OCI-LY7 (cell line): ENCODE measurements at regions not wholly inside any gene's neighbourhood (a gene's known extent, or its start where the extent isn't known, plus 50 kb on each side); places are given as distances from the start of the nearest gene placed in this dataset.
"Not testable (repeated sequence)": the region's sequence is repeated elsewhere in the genome, so short reads cannot be mapped to it uniquely, and the experiment has no call there.

Experiments used
- BruUV-seq: library from RNA; stranded (reverse); fragments of 400-500 nt; replicated peaks from 2 replicates; lab custom pipeline; 2021; lab: Mats Ljungman, UMichigan
- CTCF ChIA-PET: fragments of 300-600 bp; sonication (Branson Sonifier 250); formaldehyde crosslinking; loops from one replicate; lab custom pipeline; 2022; ENCODE audit warnings: antibody characterized with exemption; ENCODE audit not compliant: unreplicated experiment; lab: Charles Lee
- POLR2A ChIA-PET: fragments of 300-600 bp; sonication (Branson Sonifier 250); formaldehyde crosslinking; loops from one replicate; lab custom pipeline; 2022; ENCODE audit warnings: antibody characterized with exemption; lab: Charles Lee
- DNase-seq: peaks from one replicate; pipeline ENCODE4 v3.0.0-alpha.2; 2015; ENCODE audit warnings: low spot score
- H2AFZ ChIP-seq: fragments of 200-600 bp; sonication (generic), shearing (Covaris generic); 2 replicates; pipeline ENCODE4 v1.6.1; 2014; ENCODE audit warnings: mild to moderate bottlenecking, antibody characterized with exemption, low read length, moderate library complexity
- H3K27ac ChIP-seq: fragments of 200-600 bp; sonication (generic); 2 replicates; pipeline ENCODE4 v1.5.1; 2014; ENCODE audit warnings: mixed run types, low read depth, mild to moderate bottlenecking, moderate library complexity, low read length, inconsistent platforms; ENCODE audit not compliant: poor library complexity, severe bottlenecking
- H3K36me3 ChIP-seq: fragments of 200-600 bp; sonication (generic); 2 replicates; pipeline ENCODE4 v1.6.1; 2014; ENCODE audit warnings: mild to moderate bottlenecking, antibody characterized with exemption, low read length, moderate library complexity, mixed read lengths; ENCODE audit not compliant: insufficient read depth
- H3K4me1 ChIP-seq: fragments of 200-600 bp; sonication (generic); 2 replicates; pipeline ENCODE4 v1.5.1; 2014; ENCODE audit warnings: mild to moderate bottlenecking, low read length; ENCODE audit not compliant: insufficient read depth, poor library complexity, severe bottlenecking
- H3K4me2 ChIP-seq: fragments of 200-600 bp; sonication (generic); 2 replicates; pipeline ENCODE4 v1.6.1; 2014; ENCODE audit warnings: mild to moderate bottlenecking, low read length
- H3K4me3 ChIP-seq: fragments of 200-600 bp; sonication (generic); 2 replicates; pipeline ENCODE4 v1.5.1; 2014; ENCODE audit warnings: mild to moderate bottlenecking, low read depth, low read length; ENCODE audit not compliant: poor library complexity, severe bottlenecking
- H3K79me2 ChIP-seq: fragments of 200-600 bp; sonication (generic); 2 replicates; pipeline ENCODE4 v1.6.1; 2016; ENCODE audit warnings: low read depth, mild to moderate bottlenecking, low read length, moderate library complexity, mixed read lengths; ENCODE audit not compliant: insufficient read depth
- H3K9me2 ChIP-seq: fragments of 200-600 bp; sonication (generic); 2 replicates; pipeline ENCODE4 v1.6.1; 2016; ENCODE audit warnings: mild to moderate bottlenecking, low read length, mixed read lengths; ENCODE audit not compliant: insufficient read depth
- H3K9me3 ChIP-seq: fragments of 200-600 bp; sonication (generic); 2 replicates; pipeline ENCODE4 v1.6.1; 2014; ENCODE audit warnings: mild to moderate bottlenecking, mixed run types, low read length, mixed read lengths
- H4K20me1 ChIP-seq: fragments of 200-600 bp; sonication (generic); 2 replicates; pipeline ENCODE4 v1.6.1; 2014; ENCODE audit warnings: mild to moderate bottlenecking, antibody characterized with exemption, low read length, moderate library complexity, mixed read lengths; ENCODE audit not compliant: insufficient read depth
- CTCF ChIP-seq: fragments of 200-600 bp; sonication (generic); conservative IDR thresholded peaks from 2 replicates; pipeline ENCODE4 v1.5.1; 2014; ENCODE audit warnings: mild to moderate bottlenecking, antibody characterized with exemption, low read length, moderate library complexity, mixed read lengths
- EZH2phosphoT487 ChIP-seq: fragments of 200-600 bp; sonication (generic); IDR thresholded peaks from 2 replicates; pipeline ENCODE4 v1.6.1; 2018; ENCODE audit warnings: low read depth, borderline replicate concordance, mild to moderate bottlenecking, mixed run types, antibody characterized with exemption, low read length, moderate library complexity, mixed read lengths
- intact Hi-C: fragments of 100-400 bp; cut with micrococcal nuclease; formaldehyde crosslinking; loops from one replicate; pipeline ENCODE4 v1.10.0; 2022; ENCODE audit not compliant: unreplicated experiment

GRCh38 chrX:124181515-124181914 lies 150.9 kb upstream of the TEX13D start:
- POLR2A ChIA-PET, result interaction anchor here (0.7 kb wide), 2 partner anchors 8 to 963 kb away, joined by 3 read pairs; no protein-coding TSS in a partner anchor
- H3K36me3 ChIP-seq, CTCF ChIA-PET: not testable (repeated sequence)

GRCh38 chrX:124190440-124190839 lies 142.0 kb upstream of the TEX13D start:
- Histone ChIP-seq H3K27ac (no peak overlapping the region), H3K9me3 (no peaks in the 10 kb centered on the region), H3K4me3 (no peak overlapping the region), H3K4me1 (no peaks in the 10 kb centered on the region), H3K79me2 (no peaks in the 10 kb centered on the region), H2AFZ (no peak overlapping the region), H3K4me2 (no peak overlapping the region), H4K20me1 (no peaks in the 10 kb centered on the region), H3K36me3 (no peaks in the 10 kb centered on the region), H3K9me2 (no peaks in the 10 kb centered on the region)
- ChIA-PET POLR2A (no interaction called here), CTCF (no interaction called here)
- TF ChIP-seq EZH2phosphoT487 (no peak), CTCF (no peak)
- no TSS peak for BruUV-seq
- intact Hi-C loops, result no loop called here
- DNase-seq, result no peak

More at GRCh38 chrX:124181515-124181914, 150.9 kb upstream of the TEX13D start:
- DNase-seq, H3K79me2 ChIP-seq, H3K4me3 ChIP-seq, H3K4me1 ChIP-seq, H3K9me3 ChIP-seq, H2AFZ ChIP-seq, BruUV-seq, H3K27ac ChIP-seq, H3K4me2 ChIP-seq, intact Hi-C loops, H3K9me2 ChIP-seq, H4K20me1 ChIP-seq: not testable (repeated sequence)

- no TSS peak for BruUV-seq
- intact Hi-C loops, result no loop called here
- Histone ChIP-seq H3K27ac (no peak overlapping the region), H3K4me3 (no peak overlapping the region), H2AFZ (no peak overlapping the region), H3K4me2 (no peak overlapping the region), H3K9me2 (no peaks in the 10 kb centered on the region), H3K36me3 (no peaks in the 10 kb centered on the region), H4K20me1 (no peaks in the 10 kb centered on the region), H3K9me3 (no peaks in the 10 kb centered on the region), H3K79me2 (no peaks in the 10 kb centered on the region), H3K4me1 (no peaks in the 10 kb centered on the region)
- ChIA-PET POLR2A (no interaction called here), CTCF (no interaction called here)
- TF ChIP-seq CTCF (no peak), EZH2phosphoT487 (no peak)
- no peak for DNase-seq
Measured at GRCh38 chrX:124194199-124194598, 138.3 kb upstream of the TEX13D start.
